H1 (cell line): ENCODE measurements at regions not wholly inside any gene's neighbourhood (a gene's known extent, or its start where the extent isn't known, plus 50 kb on each side); places are given as distances from the start of the nearest gene placed in this dataset.

Source experiments
- CTCF ChIA-PET: fragments of 300-600 bp; sonication (Branson Sonifier 250); formaldehyde crosslinking; loops from one replicate; lab custom pipeline; 2021; ENCODE audit not compliant: partially characterized antibody; lab: Charles Lee
- POLR2A ChIA-PET: fragments of 300-600 bp; sonication (Branson Sonifier 250); formaldehyde crosslinking; loops from one replicate; lab custom pipeline; 2021; ENCODE audit warnings: inconsistent platforms; ENCODE audit not compliant: partially characterized antibody; lab: Charles Lee
- DNase-seq, 2 experiments: peaks; one replicate each; pipeline versions ENCODE4 v3.0.0 to v3.0.0-alpha.2; 2010 to 2022; ENCODE audit warnings: low spot score in 2 of 2, low read depth in 1 of 2, mixed read lengths in 1 of 2
- FAIRE-seq: peaks from 2 replicates; lab custom pipeline; 2011; peaks lifted over from hg19 to GRCh38; lab: Jason Lieb, UNC
- H2AFZ ChIP-seq: 2 replicates; pipeline ENCODE4 v1.8.1; 2012; ENCODE audit warnings: low read length, inconsistent platforms
- H2AK5ac ChIP-seq: 2 replicates; pipeline ENCODE4 v1.6.1; 2013; ENCODE audit warnings: low read depth, low read length
- H2BK120ac ChIP-seq: replicated peaks from 2 replicates; pipeline ENCODE3; 2013; ENCODE audit warnings: low read depth, low read length, inconsistent platforms
- H2BK12ac ChIP-seq: 2 replicates; pipeline ENCODE4 v1.6.1; 2013; ENCODE audit warnings: low read depth, low read length
- H2BK15ac ChIP-seq: 2 replicates; pipeline ENCODE4 v1.6.1; 2013; ENCODE audit warnings: low read length
- H2BK20ac ChIP-seq: 2 replicates; pipeline ENCODE4 v1.6.1; 2013; ENCODE audit warnings: low read length
- H2BK5ac ChIP-seq: 2 replicates; pipeline ENCODE4 v1.6.1; 2013; ENCODE audit warnings: low read depth, low read length
- H3K14ac ChIP-seq: 2 replicates; pipeline ENCODE4 v1.6.1; 2013; ENCODE audit warnings: inconsistent platforms; ENCODE audit not compliant: insufficient read length
- H3K18ac ChIP-seq: 2 replicates; pipeline ENCODE4 v1.6.1; 2013; ENCODE audit warnings: low read length; ENCODE audit errors: extremely low read depth
- H3K23ac ChIP-seq: 2 replicates; pipeline ENCODE4 v1.6.1; 2013; ENCODE audit warnings: inconsistent platforms; ENCODE audit not compliant: insufficient read length
- H3K23me2 ChIP-seq: 2 replicates; pipeline ENCODE4 v1.6.1; 2013; ENCODE audit warnings: low read depth, low read length
- H3K27ac ChIP-seq: 2 replicates; pipeline ENCODE4 v1.6.1; 2011; ENCODE audit warnings: low read depth, low read length, inconsistent platforms
- H3K27me3 ChIP-seq, 4 experiments: replicated peaks in 1 of 4; 1 replicate in 1 of 4; 2 replicates in 3 of 4; pipeline versions ENCODE4 v1.6.1 to v1.8.1; 2011 to 2013; ENCODE audit warnings: low read length in 3 of 4, mild to moderate bottlenecking in 3 of 4, inconsistent platforms in 2 of 4, mixed read lengths in 2 of 4, moderate library complexity in 1 of 4; ENCODE audit not compliant: control insufficient read depth in 3 of 4, insufficient read depth in 3 of 4; ENCODE audit errors: extremely low read depth in 1 of 4
- H3K36me3 ChIP-seq, 4 experiments: 2 replicates each; pipeline versions ENCODE4 v1.6.1 to v1.8.1; 2011 to 2013; ENCODE audit warnings: mild to moderate bottlenecking in 4 of 4, low read length in 3 of 4, moderate library complexity in 2 of 4, control low read depth in 1 of 4, inconsistent platforms in 1 of 4; ENCODE audit not compliant: insufficient read depth in 4 of 4, control insufficient read depth in 2 of 4
- H3K4ac ChIP-seq: replicated peaks from 2 replicates; pipeline ENCODE3; 2013; ENCODE audit warnings: low read length, low read depth, mixed read lengths, inconsistent platforms; ENCODE audit not compliant: insufficient read length
- H3K4me1 ChIP-seq, 4 experiments: replicated peaks in 1 of 4; 1 replicate in 1 of 4; 2 replicates in 3 of 4; pipeline versions ENCODE4 v1.6.1 to v1.8.1; 2011 to 2013; ENCODE audit warnings: low read length in 3 of 4, inconsistent platforms in 2 of 4, mixed read lengths in 1 of 4; ENCODE audit not compliant: insufficient read depth in 4 of 4, control insufficient read depth in 3 of 4
- H3K4me2 ChIP-seq, 2 experiments: 2 replicates each; pipeline versions ENCODE4 v1.6.1 to v1.8.1; 2011 to 2013; ENCODE audit warnings: low read depth in 2 of 2, low read length in 2 of 2, control low read depth in 1 of 2, inconsistent platforms in 1 of 2, mild to moderate bottlenecking in 1 of 2; ENCODE audit not compliant: insufficient read depth in 1 of 2
- H3K4me3 ChIP-seq, 4 experiments: fragments of 200-600, 300-600 bp in 1 of 4; sonication (generic), shearing (Covaris generic), sonication (Bioruptor Twin) in 1 of 4; 2 replicates each; pipeline versions ENCODE4 v1.5.1 to v1.8.1; 2011 to 2016; ENCODE audit warnings: low read length in 4 of 4, low read depth in 3 of 4, control low read depth in 2 of 4, inconsistent platforms in 2 of 4, mild to moderate bottlenecking in 2 of 4, mixed read lengths in 1 of 4, moderate library complexity in 1 of 4; ENCODE audit not compliant: insufficient read depth in 2 of 4; ENCODE audit errors: extremely low read depth in 1 of 4
- H3K56ac ChIP-seq: replicated peaks from 2 replicates; pipeline ENCODE3; 2013; ENCODE audit warnings: low read depth, mild to moderate bottlenecking, mixed read lengths, low read length, inconsistent platforms; ENCODE audit not compliant: insufficient read length
- H3K79me1 ChIP-seq: 2 replicates; pipeline ENCODE4 v1.6.1; 2013; ENCODE audit warnings: low read depth, low read length, control low read depth
- H3K79me2 ChIP-seq, 2 experiments: 2 replicates each; pipeline versions ENCODE4 v1.6.1 to v1.8.1; 2012 to 2013; ENCODE audit warnings: low read length in 2 of 2, mild to moderate bottlenecking in 2 of 2, inconsistent platforms in 1 of 2; ENCODE audit not compliant: insufficient read depth in 2 of 2, control insufficient read depth in 1 of 2
- H3K9ac ChIP-seq, 4 experiments: replicated peaks in 1 of 4; 1 replicate in 1 of 4; 2 replicates in 3 of 4; pipeline versions ENCODE4 v1.6.1 to v1.8.1; 2011 to 2013; ENCODE audit warnings: low read depth in 3 of 4, low read length in 3 of 4, control low read depth in 2 of 4, mild to moderate bottlenecking in 2 of 4, moderate library complexity in 2 of 4, inconsistent platforms in 1 of 4; ENCODE audit errors: extremely low read depth in 1 of 4
- H3K9me3 ChIP-seq, 2 experiments: 2 replicates each; pipeline versions ENCODE4 v1.6.1 to v1.8.1; 2012 to 2013; ENCODE audit warnings: mild to moderate bottlenecking in 2 of 2, moderate library complexity in 2 of 2, control low read depth in 1 of 2, inconsistent platforms in 1 of 2, low read depth in 1 of 2, low read length in 1 of 2, mixed read lengths in 1 of 2; ENCODE audit not compliant: insufficient read depth in 2 of 2
- H4K20me1 ChIP-seq, 2 experiments: replicated peaks in 1 of 2; 2 replicates each; pipeline versions ENCODE3 to v1.8.1; 2011 to 2013; ENCODE audit warnings: inconsistent platforms in 2 of 2, low read length in 2 of 2, mild to moderate bottlenecking in 1 of 2; ENCODE audit not compliant: insufficient read depth in 2 of 2, control insufficient read depth in 1 of 2
- H4K5ac ChIP-seq: 2 replicates; pipeline ENCODE4 v1.6.1; 2013; ENCODE audit warnings: low read length, low read depth, mixed read lengths, inconsistent platforms; ENCODE audit not compliant: insufficient read length
- H4K8ac ChIP-seq: 2 replicates; pipeline ENCODE4 v1.8.0; 2013; ENCODE audit warnings: mild to moderate bottlenecking, moderate library complexity, low read length, inconsistent platforms; ENCODE audit not compliant: insufficient read depth; ENCODE audit errors: extremely low read depth
- H4K91ac ChIP-seq: replicated peaks from 2 replicates; pipeline ENCODE3; 2013; ENCODE audit warnings: low read length, mixed read lengths, inconsistent platforms; ENCODE audit not compliant: insufficient read length
- ATF3 ChIP-seq: IDR thresholded peaks from 2 replicates; pipeline ENCODE4 v1.6.1; 2011; ENCODE audit warnings: low read depth, mild to moderate bottlenecking, low read length; ENCODE audit not compliant: insufficient read depth
- BACH1 ChIP-seq: IDR thresholded peaks from 2 replicates; pipeline ENCODE4 v1.6.1; 2012; ENCODE audit warnings: low read length, improper control_type of control experiment
- BCL11A ChIP-seq, 2 experiments: IDR thresholded peaks; one replicate each; pipeline ENCODE4 v1.6.1; 2011; ENCODE audit warnings: low read depth in 2 of 2, low read length in 2 of 2, mild to moderate bottlenecking in 2 of 2
- CBX5 ChIP-seq: fragments of 300-800, 300-1000 bp; sonication (generic); IDR thresholded peaks from 2 replicates; pipeline ENCODE4 v1.7.1; 2016; ENCODE audit warnings: antibody characterized with exemption, low read length, low read depth
- POLR2A ChIP-seq, 2 experiments: IDR thresholded peaks; 1 replicate in 1 of 2; 2 replicates in 1 of 2; pipeline ENCODE4 v1.6.1; 2011; ENCODE audit warnings: low read depth in 2 of 2, low read length in 2 of 2, mild to moderate bottlenecking in 2 of 2; ENCODE audit errors: control extremely low read depth in 1 of 2
- SIRT6 ChIP-seq: IDR thresholded peaks from one replicate; pipeline ENCODE4 v1.7.1; 2012; ENCODE audit warnings: low read length, inconsistent platforms
- WGBS, 2 experiments: shearing (Covaris generic) in 1 of 2; methylation state at CpG; one replicate each; pipeline versions ENCODE4 v1.1.6 to v1.1.7; 2013 to 2015; ENCODE audit warnings: low lambda C conversion rate in 2 of 2, mixed read lengths in 2 of 2, inconsistent platforms in 1 of 2, low coverage in 1 of 2, missing lambda C conversion rate in 1 of 2; ENCODE audit not compliant: insufficient replicate concordance in 2 of 2, insufficient coverage in 1 of 2, insufficient read length in 1 of 2; ENCODE audit errors: extremely low coverage in 1 of 2, missing lambda C conversion rate in 1 of 2; 5-methylcytosine and 5-hydroxymethylcytosine counted together

- no peaks in the 10 kb centered on the region for H3K79me2 ChIP-seq
- H4K91ac ChIP-seq = no peak overlapping the region
- H3K36me3 ChIP-seq = no peaks in the 10 kb centered on the region
- H3K79me1 ChIP-seq = no peaks in the 10 kb centered on the region
- no peak overlapping the region for H3K4me3 ChIP-seq
- DNase-seq (peak in 1 of 2 experiments; percentile 10), FAIRE-seq (no peak)
- no peak overlapping the region for H2BK20ac ChIP-seq
- H3K4me2 ChIP-seq = no peak overlapping the region
- H3K18ac ChIP-seq = no peak overlapping the region
- no peak overlapping the region for H2BK12ac ChIP-seq
- ChIA-PET CTCF (interaction anchor here (1.1 to 3.9 kb wide), 2 partner anchors 8 to 59 kb away, joined by 3 to 34 read pairs; no protein-coding TSS in a partner anchor), POLR2A (no interaction called here)
- H4K8ac ChIP-seq = no peak overlapping the region
- H2BK15ac ChIP-seq = no peak overlapping the region
- H2BK5ac ChIP-seq = no peak overlapping the region
- no peaks in the 10 kb centered on the region for H3K4me1 ChIP-seq
- no peak overlapping the region for H3K14ac ChIP-seq
- no peak overlapping the region for H3K23ac ChIP-seq
- no peaks in the 10 kb centered on the region for H3K9me3 ChIP-seq
- H3K56ac ChIP-seq = no peak overlapping the region
- no peak overlapping the region for H3K9ac ChIP-seq
- no peak overlapping the region for H2AFZ ChIP-seq
- H3K23me2 ChIP-seq = no peaks in the 10 kb centered on the region
- no peak overlapping the region for H2AK5ac ChIP-seq
- TF ChIP-seq CBX5 = no peak
- no peak for TF ChIP-seq BCL11A (IDR thresholded peaks at IDR 0.05; ENCODE audit: low read depth in 2 of 2, low read length in 2 of 2)
- TF ChIP-seq SIRT6 = no peak
- no peak for TF ChIP-seq ATF3
- no peak for TF ChIP-seq BACH1
- no peak for TF ChIP-seq POLR2A (IDR thresholded peaks at IDR 0.05; ENCODE audit: control extremely low read depth in 1 of 2, low read depth in 2 of 2, low read length in 2 of 2)
- no peaks in the 10 kb centered on the region for H4K20me1 ChIP-seq
- no peak overlapping the region for H3K4ac ChIP-seq
- 91% methylated on average over 7 of the region's 7 CpGs; no CpG with 5 or more reads in 1 of the 2 experiments for WGBS, 2 experiments
- no peaks in the 10 kb centered on the region for H3K27me3 ChIP-seq
- H3K27ac ChIP-seq = no peak overlapping the region
- no peak overlapping the region for H2BK120ac ChIP-seq
- no peak overlapping the region for H4K5ac ChIP-seq
Measured at GRCh38 chr11:127066401-127067090, 66.0 kb upstream of the KIRREL3 start.
